HCT116 (cell line): ENCODE measurements at regions not wholly inside any gene's neighbourhood (a gene's known extent, or its start where the extent isn't known, plus 50 kb on each side); places are given as distances from the start of the nearest gene placed in this dataset.

Experiments used
- ATAC-seq: fragments of 200-7000 bp; cut with Tn5 transposase; 2 replicates; pipeline ENCODE4 v1.9.1; 2020; ENCODE audit warnings: mild to moderate bottlenecking, moderate library complexity
- BruUV-seq: library from RNA; stranded (reverse); fragments of 400-500 nt; replicated peaks from 2 replicates; lab custom pipeline; 2021; lab: Mats Ljungman, UMichigan
- CTCF ChIA-PET: fragments of 300-600 bp; sonication (Branson Sonifier 250); formaldehyde crosslinking; loops from one replicate; lab custom pipeline; 2021; ENCODE audit warnings: antibody characterized with exemption; lab: Charles Lee
- POLR2A ChIA-PET: fragments of 300-600, 350-600 bp; sonication (Branson Sonifier 250); formaldehyde crosslinking; loops from one replicate; lab custom pipeline; 2021; ENCODE audit warnings: antibody characterized with exemption; lab: Charles Lee
- RAD21 ChIA-PET, 2 experiments: fragments of 300-600 bp; sonication (Branson Sonifier 250); formaldehyde crosslinking; loops; one replicate each; lab custom pipeline; 2023; ENCODE audit warnings: low total read pairs in 2 of 2; ENCODE audit not compliant: uncharacterized antibody in 2 of 2, unreplicated experiment in 2 of 2, low non-redundant PET in 1 of 2; lab: Charles Lee
- DNase-seq: peaks from one replicate; pipeline ENCODE4 v3.0.0-alpha.2; 2010; ENCODE audit warnings: low read depth, low spot score
- H2AFZ ChIP-seq: fragments of 200-600 bp; shearing (Covaris generic), sonication (generic); 2 replicates; pipeline ENCODE4 v1.6.1; 2017; ENCODE audit warnings: low read depth, mixed run types, mixed read lengths, antibody characterized with exemption, low read length; ENCODE audit not compliant: poor library complexity, severe bottlenecking
- H3K27ac ChIP-seq: 2 replicates; pipeline ENCODE4 v1.5.1; 2012; ENCODE audit warnings: low read depth, low read length
- H3K27me3 ChIP-seq: fragments of 200-600 bp; sonication (generic); 2 replicates; pipeline ENCODE4 v1.6.1; 2016; ENCODE audit warnings: mixed run types, low read length, mixed read lengths; ENCODE audit not compliant: insufficient read depth
- H3K36me3 ChIP-seq, 2 experiments: fragments of 200-500 bp in 1 of 2; fragments of 200-600 bp in 1 of 2; sonication (Bioruptor generic) in 1 of 2; sonication (generic) in 1 of 2; 2 replicates each; pipeline versions ENCODE4 v1.5.1 to v1.6.1; 2014 to 2016; ENCODE audit warnings: low read length in 2 of 2, inconsistent platforms in 1 of 2, mixed read lengths in 1 of 2, mixed run types in 1 of 2; ENCODE audit not compliant: insufficient read depth in 2 of 2, control insufficient read depth in 1 of 2
- H3K4me1 ChIP-seq, 2 experiments: fragments of 200-600 bp in 1 of 2; sonication (generic) in 1 of 2; 2 replicates each; pipeline versions ENCODE4 v1.5.1 to v1.6.1; 2012 to 2017; ENCODE audit warnings: low read length in 2 of 2, inconsistent platforms in 1 of 2, mild to moderate bottlenecking in 1 of 2, mixed read lengths in 1 of 2, mixed run types in 1 of 2, moderate library complexity in 1 of 2; ENCODE audit not compliant: insufficient read depth in 2 of 2, control insufficient read depth in 1 of 2
- H3K4me2 ChIP-seq: fragments of 200-600 bp; sonication (generic); 2 replicates; pipeline ENCODE4 v1.6.1; 2017; ENCODE audit warnings: mixed run types, low read length, mixed read lengths
- H3K4me3 ChIP-seq, 2 experiments: fragments of 200-600 bp in 1 of 2; sonication (generic) in 1 of 2; replicated peaks in 1 of 2; 2 replicates each; pipeline ENCODE4 v1.5.1; 2011 to 2016; ENCODE audit warnings: low read length in 2 of 2, control low read depth in 1 of 2, low read depth in 1 of 2, mild to moderate bottlenecking in 1 of 2, mixed read lengths in 1 of 2, mixed run types in 1 of 2
- H3K79me2 ChIP-seq: fragments of 200-600 bp; sonication (generic); 2 replicates; pipeline ENCODE4 v1.6.1; 2017; ENCODE audit warnings: mild to moderate bottlenecking, mixed run types, low read length, moderate library complexity, mixed read lengths; ENCODE audit not compliant: insufficient read depth
- H3K9ac ChIP-seq: fragments of 200-600 bp; sonication (generic); 2 replicates; pipeline ENCODE4 v1.6.1; 2016; ENCODE audit warnings: low read length, mixed read lengths
- H3K9me2 ChIP-seq: fragments of 200-600 bp; sonication (generic), shearing (Covaris generic); 2 replicates; pipeline ENCODE4 v1.6.1; 2017; ENCODE audit warnings: mixed run types, mild to moderate bottlenecking, moderate library complexity; ENCODE audit not compliant: insufficient read depth
- H3K9me3 ChIP-seq, 2 experiments: fragments of 200-500 bp in 1 of 2; fragments of 200-600 bp in 1 of 2; sonication (Bioruptor generic) in 1 of 2; sonication (generic) in 1 of 2; 2 replicates each; pipeline ENCODE4 v1.6.1; 2014 to 2017; ENCODE audit warnings: low read length in 2 of 2, mixed read lengths in 2 of 2, inconsistent platforms in 1 of 2, low read depth in 1 of 2, mild to moderate bottlenecking in 1 of 2, mixed run types in 1 of 2, moderate library complexity in 1 of 2; ENCODE audit not compliant: control insufficient read depth in 1 of 2, insufficient read depth in 1 of 2
- H4K20me1 ChIP-seq: fragments of 200-600 bp; sonication (generic), shearing (Covaris generic); 2 replicates; pipeline ENCODE4 v1.6.1; 2017; ENCODE audit warnings: mixed run types, mild to moderate bottlenecking, moderate library complexity; ENCODE audit not compliant: insufficient read depth
- CBX3 ChIP-seq: IDR thresholded peaks from 2 replicates; pipeline ENCODE4 v1.6.1; 2012; ENCODE audit warnings: low read depth
- CEBPB ChIP-seq: IDR thresholded peaks from 2 replicates; pipeline ENCODE4 v1.6.1; 2012; ENCODE audit warnings: low read depth
- EGR1 ChIP-seq: IDR thresholded peaks from 2 replicates; pipeline ENCODE4 v1.6.1; 2012; ENCODE audit warnings: low read depth
- EZH2 ChIP-seq: fragments of 200-600 bp; sonication (generic); IDR thresholded peaks from 2 replicates; pipeline ENCODE4 v1.6.1; 2017; ENCODE audit warnings: antibody characterized with exemption, mixed run types
- FOSL1 ChIP-seq: IDR thresholded peaks from 2 replicates; pipeline ENCODE4 v1.6.1; 2012; ENCODE audit warnings: low read depth
- POLR2AphosphoS5 ChIP-seq: IDR thresholded peaks from 2 replicates; pipeline ENCODE4 v1.6.1; 2011; ENCODE audit warnings: mild to moderate bottlenecking, low read depth, low read length, moderate library complexity
- REST ChIP-seq: IDR thresholded peaks from 2 replicates; pipeline ENCODE4 v1.6.1; 2012; ENCODE audit warnings: low read depth
- SRF ChIP-seq: IDR thresholded peaks from 2 replicates; pipeline ENCODE4 v1.6.1; 2012; ENCODE audit warnings: low read depth
- ZFX ChIP-seq: fragments of 450-650 bp; IDR thresholded peaks from 2 replicates; pipeline ENCODE4 v1.6.1; 2017
- intact Hi-C: fragments of 100-400 bp; cut with micrococcal nuclease; formaldehyde crosslinking; loops from 2 replicates; pipeline ENCODE4 v1.10.0; 2022
- TF ChIP-seq, protein P1 (sequence below), 3 experiments: fragments of 200-600 bp in 1 of 3; sonication (generic) in 1 of 3; IDR thresholded peaks in 2 of 3; conservative IDR thresholded peaks in 1 of 3; 2 replicates each; pipeline ENCODE4 v1.5.1; 2012 to 2017; ENCODE audit warnings: low read depth in 2 of 3, low read length in 2 of 3, antibody characterized with exemption in 1 of 3, borderline replicate concordance in 1 of 3, control low read depth in 1 of 3, mild to moderate bottlenecking in 1 of 3, mixed read lengths in 1 of 3, mixed run types in 1 of 3, moderate library complexity in 1 of 3; ENCODE audit not compliant: insufficient read depth in 1 of 3
- TF ChIP-seq, protein P2 (sequence below): IDR thresholded peaks from 2 replicates; pipeline ENCODE4 v1.6.1; 2012

DNA sequence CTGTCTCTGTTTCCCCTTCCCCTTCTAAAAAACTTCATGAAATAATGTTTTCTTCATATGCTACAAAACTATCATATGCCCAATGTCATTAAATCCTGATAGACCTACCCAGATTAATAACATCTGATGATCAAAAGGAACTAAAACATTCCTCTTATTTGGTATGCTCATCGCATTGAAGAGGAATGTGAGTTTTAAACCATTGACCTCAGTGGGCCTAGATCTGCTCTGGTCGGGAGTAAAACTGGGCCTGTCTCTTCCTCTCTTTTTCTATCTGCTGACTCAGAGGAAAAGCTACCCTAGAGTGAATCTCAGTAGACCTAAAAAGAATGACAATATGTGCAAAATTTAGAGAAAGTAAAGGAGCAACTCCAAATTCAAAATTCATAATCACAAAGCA, 275.8 kb downstream of the SATB1 start:
- no peak overlapping the region for H3K4me3 ChIP-seq
- H3K9me2 ChIP-seq, result no peaks in the 10 kb centered on the region
- H3K9ac ChIP-seq, result no peak overlapping the region
- no peaks in the 10 kb centered on the region for H3K79me2 ChIP-seq
- RAD21 ChIA-PET, result no interaction called here
- H3K36me3 ChIP-seq, result no peaks in the 10 kb centered on the region
- H4K20me1 ChIP-seq, result no peaks in the 10 kb centered on the region
- TF ChIP-seq CBX3, result no peak
- TF ChIP-seq FOSL1, result no peak
- TF ChIP-seq, protein P1, sequence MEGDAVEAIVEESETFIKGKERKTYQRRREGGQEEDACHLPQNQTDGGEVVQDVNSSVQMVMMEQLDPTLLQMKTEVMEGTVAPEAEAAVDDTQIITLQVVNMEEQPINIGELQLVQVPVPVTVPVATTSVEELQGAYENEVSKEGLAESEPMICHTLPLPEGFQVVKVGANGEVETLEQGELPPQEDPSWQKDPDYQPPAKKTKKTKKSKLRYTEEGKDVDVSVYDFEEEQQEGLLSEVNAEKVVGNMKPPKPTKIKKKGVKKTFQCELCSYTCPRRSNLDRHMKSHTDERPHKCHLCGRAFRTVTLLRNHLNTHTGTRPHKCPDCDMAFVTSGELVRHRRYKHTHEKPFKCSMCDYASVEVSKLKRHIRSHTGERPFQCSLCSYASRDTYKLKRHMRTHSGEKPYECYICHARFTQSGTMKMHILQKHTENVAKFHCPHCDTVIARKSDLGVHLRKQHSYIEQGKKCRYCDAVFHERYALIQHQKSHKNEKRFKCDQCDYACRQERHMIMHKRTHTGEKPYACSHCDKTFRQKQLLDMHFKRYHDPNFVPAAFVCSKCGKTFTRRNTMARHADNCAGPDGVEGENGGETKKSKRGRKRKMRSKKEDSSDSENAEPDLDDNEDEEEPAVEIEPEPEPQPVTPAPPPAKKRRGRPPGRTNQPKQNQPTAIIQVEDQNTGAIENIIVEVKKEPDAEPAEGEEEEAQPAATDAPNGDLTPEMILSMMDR (IDR thresholded peaks at IDR 0.05 in 2 of 3, conservative IDR thresholded peaks at IDR 0.05 in 1 of 3; ENCODE audit: borderline replicate concordance in 1 of 3, insufficient read depth in 1 of 3, low read depth in 2 of 3, low read length in 2 of 3), result no peak
- no peak for TF ChIP-seq REST
- no peak for TF ChIP-seq ZFX
- TF ChIP-seq, protein P2, sequence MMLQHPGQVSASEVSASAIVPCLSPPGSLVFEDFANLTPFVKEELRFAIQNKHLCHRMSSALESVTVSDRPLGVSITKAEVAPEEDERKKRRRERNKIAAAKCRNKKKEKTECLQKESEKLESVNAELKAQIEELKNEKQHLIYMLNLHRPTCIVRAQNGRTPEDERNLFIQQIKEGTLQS, result no peak
- no peak for TF ChIP-seq POLR2AphosphoS5
- no peak for TF ChIP-seq CEBPB
- TF ChIP-seq SRF, result no peak
- TF ChIP-seq EZH2, result no peak
- TF ChIP-seq EGR1, result no peak
- TF ChIP-seq, all 23 proteins: peak for 0
- DNase-seq (no peak), ATAC-seq (no peak)
- intact Hi-C loops, result no loop called here
- no peak overlapping the region for H3K4me2 ChIP-seq
- H3K27me3 ChIP-seq, result no peaks in the 10 kb centered on the region
- CTCF ChIA-PET, result no interaction called here
- POLR2A ChIA-PET, result no interaction called here
- H2AFZ ChIP-seq, result no peak overlapping the region
- BruUV-seq, result no TSS peak
- H3K27ac ChIP-seq, result no peak overlapping the region
- H3K4me1 ChIP-seq, result peaks cover 4 to 14% of the 10 kb centered on the region in 2 experiments; a peak in 3 of 4 replicates
- H3K9me3 ChIP-seq, result no peaks in the 10 kb centered on the region
